ENCODE measurements at regions not wholly inside any gene's neighbourhood (a gene's known extent, or its start where the extent isn't known, plus 50 kb on each side); places are given as distances from the start of the nearest gene placed in this dataset.
A peak's percentile ranks its signal among the peaks of the same experiment; 100 is the strongest.
"Not testable (repeated sequence)": the region's sequence is repeated elsewhere in the genome, so short reads cannot be mapped to it uniquely, and the experiment has no call there.

DNA sequence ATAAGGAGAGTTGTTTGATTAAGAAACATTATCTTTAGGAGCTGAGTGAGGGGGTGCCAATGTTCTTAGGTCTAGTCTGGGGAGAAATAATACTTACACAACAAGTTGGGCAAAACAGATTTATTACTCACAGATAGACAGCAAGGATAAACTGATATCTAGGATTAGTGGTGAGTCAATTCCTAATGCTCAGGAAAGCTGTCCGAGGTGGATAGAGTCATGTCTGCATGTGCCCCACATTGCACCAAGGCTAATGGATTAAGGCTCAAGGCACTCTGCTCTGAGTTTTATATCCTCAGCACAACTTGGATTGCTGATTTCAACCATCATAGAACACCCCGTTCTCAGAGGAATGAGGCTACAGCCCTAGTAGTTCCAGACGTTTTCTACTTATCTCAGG, 1042.3 kb downstream of the OTOL1 start:
- no peak for DNase-seq (ENCODE audit: low spot score)

- no peak for DNase-seq (ENCODE audit: low spot score)
Measured at GRCh38 chr3:162540421-162540820, 1043.8 kb downstream of the OTOL1 start.

DNA sequence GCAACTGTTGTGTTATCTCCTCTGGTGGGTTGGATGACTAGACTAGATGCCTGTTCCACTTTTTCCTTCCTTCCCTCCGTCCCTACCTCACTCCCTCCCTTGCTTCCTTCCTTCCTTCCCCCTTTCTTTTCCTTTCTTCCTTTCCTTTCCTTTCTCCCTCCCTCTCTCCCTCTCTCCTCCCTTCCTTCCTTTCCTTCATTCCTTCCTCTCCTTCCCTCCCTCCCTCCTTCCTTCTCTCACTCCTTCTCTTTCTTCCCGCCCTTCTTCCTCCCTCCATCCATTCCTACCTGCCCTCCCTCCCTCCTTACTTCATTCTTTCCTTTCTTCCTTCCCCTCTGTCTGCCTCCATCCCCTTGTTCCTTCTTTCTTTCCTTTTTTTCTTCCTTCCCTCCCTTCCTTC, 1045.3 kb downstream of the OTOL1 start:
- no peak for DNase-seq (ENCODE audit: low spot score)

- DNase-seq (ENCODE audit: low spot score): no peak
Measured at GRCh38 chr3:162544246-162544645, 1047.6 kb downstream of the OTOL1 start.

- DNase-seq (ENCODE audit: low spot score): no peak
Measured at GRCh38 chr3:162546910-162547309, 1050.3 kb downstream of the OTOL1 start.

DNA sequence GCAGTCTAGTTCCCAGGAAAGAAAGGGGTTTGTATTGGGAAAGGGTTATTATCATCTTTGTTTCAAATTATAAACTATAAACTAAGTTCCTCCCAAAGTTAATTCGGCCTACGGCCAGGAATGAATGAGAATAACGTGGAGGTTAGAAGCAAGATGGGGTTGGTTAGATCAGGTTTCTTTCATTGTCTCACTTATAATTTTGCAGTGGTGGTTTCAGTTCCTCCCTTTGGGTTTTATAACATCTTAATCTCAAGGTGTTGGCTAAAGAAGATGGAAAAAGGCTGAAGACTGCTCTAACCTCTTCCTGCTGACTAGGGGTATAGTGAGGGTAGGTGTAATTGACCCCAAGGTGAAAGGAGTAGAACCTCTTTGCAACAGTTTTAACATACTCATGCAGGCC, 1050.7 kb downstream of the OTOL1 start:
- DNase-seq (ENCODE audit: low spot score): no peak

- DNase-seq (ENCODE audit: low spot score): no peak
Measured at GRCh38 chr3:162555761-162556160, 1059.2 kb downstream of the OTOL1 start.

DNA sequence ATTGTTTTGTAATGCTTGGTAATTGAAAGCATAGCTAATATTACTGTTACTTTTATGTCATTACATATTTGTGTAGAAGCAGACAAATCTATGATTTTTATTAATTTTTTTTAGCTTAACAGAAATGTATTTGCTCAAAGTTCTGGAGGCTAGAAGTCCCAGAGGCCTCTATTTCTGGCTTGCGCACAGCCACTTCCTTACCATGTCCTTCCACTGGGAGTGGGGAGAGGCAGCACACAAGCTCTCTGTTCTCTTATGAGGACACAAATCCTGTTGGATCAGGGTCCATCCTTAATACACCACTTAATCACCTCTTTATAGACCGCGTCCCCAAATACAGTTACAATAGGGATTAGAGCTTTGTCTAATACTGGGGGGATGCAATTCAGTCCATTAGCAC, 1061.4 kb downstream of the OTOL1 start:
- no peak for DNase-seq (ENCODE audit: low spot score)

DNA sequence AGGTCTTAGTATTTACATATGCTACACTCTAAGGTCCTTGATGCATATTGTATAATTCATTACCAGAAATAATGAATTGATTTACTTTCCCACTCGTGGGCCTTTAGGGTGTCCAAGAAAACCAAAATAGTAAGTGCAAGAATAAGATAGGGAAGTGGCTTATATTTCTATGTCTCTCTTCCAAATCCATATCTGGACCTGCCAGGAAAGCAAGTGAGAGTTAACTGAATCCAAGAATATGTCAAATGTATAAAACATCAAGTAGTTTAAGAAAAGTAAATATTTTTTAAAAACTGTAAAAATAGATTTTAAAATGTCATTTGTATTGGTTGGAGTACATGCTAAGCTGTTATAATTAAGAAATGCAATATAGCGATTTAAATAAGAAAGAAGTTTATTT, 1072.1 kb downstream of the OTOL1 start:
- DNase-seq (ENCODE audit: low spot score): no peak

DNA sequence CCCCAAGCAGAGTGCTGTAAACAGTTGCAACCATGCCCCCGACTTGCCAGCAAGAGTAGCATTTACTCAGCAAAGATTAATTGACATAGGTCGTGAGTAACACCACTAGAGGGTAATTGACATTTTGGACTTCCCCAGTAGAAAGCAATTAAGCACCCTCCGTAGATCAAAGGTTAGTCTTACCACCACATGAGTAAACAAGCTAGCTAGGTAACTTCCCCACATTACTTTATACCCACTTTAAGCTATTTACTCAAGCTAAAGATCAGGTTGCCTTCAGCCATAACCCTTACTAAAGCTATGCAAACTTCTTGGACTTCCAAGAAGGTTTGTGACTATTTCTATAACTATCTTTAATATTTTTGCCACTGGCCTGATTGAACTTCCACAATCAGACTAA, 1072.7 kb downstream of the OTOL1 start:
- DNase-seq (ENCODE audit: low spot score): no peak

DNA sequence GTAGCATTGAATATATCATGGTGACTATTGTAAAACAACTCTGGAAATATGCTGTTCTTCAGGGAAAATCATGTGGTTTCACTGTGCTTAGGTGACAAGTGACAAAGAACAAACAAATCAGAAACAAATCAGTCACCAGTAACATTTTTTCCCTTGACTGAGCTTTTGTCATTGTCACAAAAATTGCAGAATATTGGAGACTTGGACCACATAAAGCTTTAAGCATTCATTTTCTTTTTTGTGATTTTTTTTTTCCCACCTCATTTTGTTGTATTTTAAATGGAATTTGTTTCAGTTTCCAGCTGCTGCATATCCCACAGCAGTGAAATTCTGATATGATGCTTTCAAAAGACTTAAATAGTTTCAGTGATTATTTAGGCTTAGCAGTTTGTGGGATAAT, 1088.4 kb downstream of the OTOL1 start:
- no peak for DNase-seq (ENCODE audit: low spot score)

DNA sequence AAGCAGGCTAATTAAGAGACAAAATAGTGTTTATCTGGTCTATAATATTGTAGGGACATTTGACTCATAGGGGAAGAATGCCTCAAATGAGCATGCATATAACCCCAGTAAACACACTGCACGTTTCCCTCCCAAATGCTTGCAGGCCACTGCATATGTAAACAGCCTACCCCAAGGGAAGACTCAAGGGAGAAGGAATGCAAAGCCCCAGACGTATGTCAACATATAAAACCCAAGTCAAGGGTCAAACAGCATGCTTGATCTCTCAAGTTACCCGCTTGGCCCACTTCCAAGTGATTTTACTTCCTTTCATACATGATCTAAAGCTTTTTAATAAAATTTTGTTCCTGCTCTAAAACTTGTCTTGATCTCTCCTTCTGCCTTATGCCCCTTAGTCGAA, 1090.0 kb downstream of the OTOL1 start:
- DNase-seq (ENCODE audit: low spot score): no peak

GRCh38 chr3:162597226-162597625, 1100.6 kb downstream of the OTOL1 start:
- peak; percentile 39 for DNase-seq (ENCODE audit: low spot score)

- peak; percentile 11 for DNase-seq (ENCODE audit: low spot score)
Measured at GRCh38 chr3:162598500-162598899, 1101.9 kb downstream of the OTOL1 start.

GRCh38 chr3:162599742-162600141, 1103.1 kb downstream of the OTOL1 start:
- DNase-seq (ENCODE audit: low spot score): not testable (repeated sequence)

DNA sequence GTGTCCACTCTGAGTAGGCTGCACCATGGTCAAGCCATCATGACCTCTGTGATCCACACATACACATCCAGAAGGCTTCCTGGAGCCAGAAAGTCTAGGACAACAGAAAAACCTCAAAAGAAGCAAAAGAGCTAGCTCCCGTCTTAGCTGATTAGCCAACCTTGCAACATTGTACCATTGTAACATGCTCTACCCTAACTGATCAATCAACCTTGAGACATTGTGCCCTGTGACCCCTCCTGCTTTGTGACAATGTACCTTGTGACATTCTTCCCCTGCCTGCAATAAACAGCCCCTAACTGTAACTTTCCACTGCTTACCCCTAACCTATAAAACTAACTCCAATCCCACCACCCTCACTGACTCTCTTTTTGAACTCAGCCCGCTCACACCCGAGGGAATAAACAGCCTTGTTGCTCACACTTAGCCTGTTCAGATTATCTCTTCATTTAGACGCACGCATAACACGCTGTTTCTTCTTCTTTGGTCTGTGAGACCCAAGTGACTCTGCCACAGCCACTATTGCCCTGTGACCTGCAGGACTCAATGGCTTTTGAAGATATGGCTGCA, 1104.6 kb downstream of the OTOL1 start:
- DNase-seq (ENCODE audit: low spot score): no peak

GRCh38 chr3:162602619-162603018, 1106.0 kb downstream of the OTOL1 start:
- no peak for DNase-seq (ENCODE audit: low spot score)

- DNase-seq (ENCODE audit: low spot score): no peak
Measured at GRCh38 chr3:162605651-162606204, 1109.1 kb downstream of the OTOL1 start.

DNA sequence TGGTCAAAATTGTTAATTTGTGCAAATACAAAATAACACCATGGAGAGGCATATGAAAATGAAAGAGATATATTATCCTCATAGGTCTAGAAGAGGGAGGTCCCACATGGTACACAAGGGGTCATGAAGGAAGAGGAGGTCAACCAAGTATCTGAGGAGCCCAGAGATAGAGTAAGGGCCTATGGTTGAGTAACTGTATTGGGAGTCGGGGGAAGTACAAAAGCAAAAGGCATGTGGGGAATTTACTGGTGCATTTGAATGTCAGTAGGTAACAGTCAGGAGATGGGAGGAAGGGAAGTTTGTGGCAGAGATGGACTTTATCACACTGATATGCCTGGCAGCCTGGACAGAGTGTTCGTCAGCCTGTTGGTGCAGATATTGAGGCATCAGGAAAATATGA, 1113.7 kb downstream of the OTOL1 start:
- DNase-seq (ENCODE audit: low spot score): no peak

DNA sequence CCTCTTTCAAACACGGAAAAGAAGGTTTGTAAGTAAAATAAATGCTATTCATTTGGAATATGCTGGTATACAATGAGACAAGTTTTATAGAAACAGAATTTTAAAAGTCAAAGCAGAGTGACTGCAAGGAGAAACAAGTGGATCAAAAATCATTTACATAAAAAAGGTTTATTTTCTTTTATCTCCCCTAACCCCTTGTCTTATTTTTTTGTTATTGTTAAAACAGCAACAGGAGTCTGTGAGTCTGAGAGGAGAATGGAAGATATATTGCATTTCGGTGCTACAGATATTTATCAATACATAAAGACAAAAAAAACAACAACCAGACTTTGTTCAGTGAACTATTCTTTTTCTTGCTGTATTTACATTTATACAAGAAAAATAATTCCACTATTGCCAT, 1116.4 kb downstream of the OTOL1 start:
- no peak for DNase-seq (ENCODE audit: low spot score)

DNA sequence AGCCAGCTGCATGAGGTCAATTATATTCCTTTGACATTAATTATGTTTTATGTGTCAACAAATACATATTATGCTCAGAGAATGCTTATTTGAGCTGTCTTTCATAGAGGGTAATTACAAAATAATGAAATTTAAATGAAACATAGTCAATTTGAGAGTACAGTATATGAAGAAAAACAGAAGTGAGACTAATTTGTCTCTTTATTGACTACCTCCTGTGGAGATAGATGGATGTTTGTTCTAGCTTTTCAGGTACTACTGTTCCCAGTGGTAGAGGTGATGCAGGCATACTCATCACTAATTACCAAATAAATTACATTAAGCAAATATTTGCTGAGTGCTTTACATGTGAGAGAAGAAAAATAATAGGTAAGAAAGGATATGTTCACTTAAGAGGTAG, 1129.6 kb downstream of the OTOL1 start:
- DNase-seq (ENCODE audit: low spot score): no peak

- DNase-seq (ENCODE audit: low spot score): no peak
Measured at GRCh38 chr3:162628531-162628930, 1131.9 kb downstream of the OTOL1 start.

- no peak for DNase-seq (ENCODE audit: low spot score)
Measured at GRCh38 chr3:162629372-162629771, 1132.8 kb downstream of the OTOL1 start.

DNA sequence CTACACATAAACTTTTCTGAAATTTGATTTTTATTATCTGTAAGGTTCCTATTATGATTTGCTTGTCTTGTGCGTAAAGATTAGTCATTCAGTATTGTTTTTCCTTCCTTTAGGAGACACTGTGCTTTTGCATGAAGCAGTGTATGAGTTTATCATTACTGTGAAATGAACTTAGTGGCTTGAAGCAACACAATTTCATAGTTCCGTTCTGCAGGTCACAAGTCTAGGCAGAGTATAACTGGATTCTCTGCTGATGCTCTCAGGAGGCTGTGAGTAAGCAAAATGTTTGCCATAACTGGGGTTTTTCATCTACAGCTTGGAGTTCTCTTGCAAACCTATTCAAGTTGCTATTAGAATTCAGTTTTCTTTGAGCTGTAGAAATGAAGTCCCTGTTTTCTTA, 1136.1 kb downstream of the OTOL1 start:
- DNase-seq (ENCODE audit: low spot score): no peak

DNA sequence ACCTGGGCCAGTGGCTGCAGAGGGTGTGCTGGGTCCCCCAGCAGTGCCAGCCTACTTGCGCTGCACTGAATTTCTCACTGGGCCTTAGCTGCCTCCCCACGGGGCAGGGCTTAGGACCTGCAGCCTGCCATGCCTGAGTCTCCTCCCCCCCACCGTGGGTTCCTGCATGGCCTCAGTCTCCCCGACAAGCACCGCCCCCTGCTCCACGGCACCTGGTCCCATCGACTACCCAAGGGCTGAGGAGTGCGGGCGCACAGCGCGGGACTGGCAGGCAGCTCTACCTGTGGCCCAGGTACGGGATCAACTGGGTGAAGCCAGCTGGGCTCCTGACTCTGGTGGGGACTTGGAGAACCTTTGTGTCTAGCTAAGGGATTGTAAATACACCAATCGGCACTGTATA, 1143.6 kb downstream of the OTOL1 start:
- DNase-seq (ENCODE audit: low spot score): not testable (repeated sequence)

Measured in globus pallidus (tissue), 1 donor.